Erythroblast (primary cell): ENCODE measurements at regions not wholly inside any gene's neighbourhood (a gene's known extent, or its start where the extent isn't known, plus 50 kb on each side); places are given as distances from the start of the nearest gene placed in this dataset.

Source experiments
- GATA1 ChIP-seq: IDR thresholded peaks from 2 replicates; pipeline ENCODE4 v1.6.1; 2011; ENCODE audit warnings: low read depth, mild to moderate bottlenecking, control low read depth, low read length, moderate library complexity
- POLR2A ChIP-seq: IDR thresholded peaks from 2 replicates; pipeline ENCODE4 v1.6.1; 2011; ENCODE audit warnings: mild to moderate bottlenecking, low read length

DNA sequence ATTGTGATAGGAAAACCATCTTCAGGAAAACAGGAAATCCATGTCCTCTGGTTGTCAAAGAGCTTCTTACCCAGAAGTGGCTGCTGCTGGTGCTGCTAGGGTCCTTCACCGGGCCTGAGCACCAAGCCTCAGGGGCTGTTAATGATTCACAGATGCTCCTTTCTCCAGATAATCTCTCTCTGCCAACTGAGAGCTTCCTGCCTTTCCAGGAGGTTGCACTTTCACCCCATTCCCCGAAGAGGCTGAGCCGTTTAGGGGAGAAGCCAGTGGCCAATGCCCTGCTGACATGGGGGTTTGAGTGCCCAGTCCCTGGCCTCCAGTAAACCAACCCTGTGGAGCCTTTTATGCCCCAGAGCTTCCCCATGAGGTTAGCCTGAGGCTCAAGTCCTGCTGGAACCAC, 122.4 kb downstream of the CBLN4 start:
- TF ChIP-seq POLR2A (no peak), GATA1 (no peak)
